Smooth muscle cell (in vitro differentiated cells): ENCODE measurements at regions not wholly inside any gene's neighbourhood (a gene's known extent, or its start where the extent isn't known, plus 50 kb on each side); places are given as distances from the start of the nearest gene placed in this dataset.

ENCODE experiments used
- DNase-seq: peaks from one replicate; lab custom pipeline; 2025; ENCODE audit not compliant: unreplicated experiment; lab: John Stamatoyannopoulos, UW
- H2AFZ ChIP-seq: fragments of 200-600 bp; sonication (generic); 2 replicates; pipeline ENCODE4 v1.6.0; 2016; ENCODE audit warnings: antibody characterized with exemption, low read depth, mild to moderate bottlenecking
- H3F3A ChIP-seq: fragments of 200-600 bp; sonication (generic); 2 replicates; pipeline ENCODE4 v1.6.0; 2017; ENCODE audit warnings: antibody characterized with exemption, low read depth
- H3K27ac ChIP-seq: fragments of 200-600 bp; sonication (generic); 2 replicates; pipeline ENCODE4 v1.5.1; 2016; ENCODE audit warnings: low read depth, mild to moderate bottlenecking
- H3K27me3 ChIP-seq: fragments of 200-600 bp; sonication (generic); 2 replicates; pipeline ENCODE4 v1.6.1; 2016; ENCODE audit warnings: low read depth, mild to moderate bottlenecking
- H3K36me3 ChIP-seq: fragments of 200-600 bp; sonication (generic); 2 replicates; pipeline ENCODE4 v1.5.1; 2016; ENCODE audit warnings: low read depth
- H3K4me1 ChIP-seq: fragments of 200-600 bp; sonication (generic); 2 replicates; pipeline ENCODE4 v1.5.1; 2016; ENCODE audit warnings: low read depth
- H3K4me2 ChIP-seq: fragments of 200-600 bp; sonication (generic); 2 replicates; pipeline ENCODE4 v1.6.0; 2016; ENCODE audit warnings: mild to moderate bottlenecking
- H3K4me3 ChIP-seq: fragments of 200-600 bp; sonication (generic); 2 replicates; pipeline ENCODE4 v1.5.1; 2016; ENCODE audit warnings: mild to moderate bottlenecking
- H3K79me2 ChIP-seq: fragments of 200-600 bp; sonication (generic); 2 replicates; pipeline ENCODE4 v1.6.0; 2016; ENCODE audit warnings: low read depth, mild to moderate bottlenecking
- H3K9ac ChIP-seq: fragments of 200-600 bp; sonication (generic); 2 replicates; pipeline ENCODE4 v1.6.0; 2016; ENCODE audit warnings: low read depth
- H3K9me3 ChIP-seq: fragments of 200-600 bp; sonication (generic); replicated peaks from 2 replicates; pipeline ENCODE4 v1.5.1; 2016; ENCODE audit warnings: low read depth
- H4K20me1 ChIP-seq: fragments of 200-600 bp; sonication (generic); 2 replicates; pipeline ENCODE4 v1.6.0; 2016; ENCODE audit warnings: low read depth
- WGBS: methylation state at CpG from one replicate; pipeline ENCODE4 v1.1.7; 2016; ENCODE audit warnings: low lambda C conversion rate; 5-methylcytosine and 5-hydroxymethylcytosine counted together
- TF ChIP-seq, protein P1 (sequence below): fragments of 200-600 bp; sonication (generic); IDR thresholded peaks from 2 replicates; pipeline ENCODE4 v1.5.1; 2017; ENCODE audit warnings: borderline replicate concordance, mild to moderate bottlenecking, antibody characterized with exemption; ENCODE audit not compliant: insufficient read depth, poor library complexity, severe bottlenecking

DNA sequence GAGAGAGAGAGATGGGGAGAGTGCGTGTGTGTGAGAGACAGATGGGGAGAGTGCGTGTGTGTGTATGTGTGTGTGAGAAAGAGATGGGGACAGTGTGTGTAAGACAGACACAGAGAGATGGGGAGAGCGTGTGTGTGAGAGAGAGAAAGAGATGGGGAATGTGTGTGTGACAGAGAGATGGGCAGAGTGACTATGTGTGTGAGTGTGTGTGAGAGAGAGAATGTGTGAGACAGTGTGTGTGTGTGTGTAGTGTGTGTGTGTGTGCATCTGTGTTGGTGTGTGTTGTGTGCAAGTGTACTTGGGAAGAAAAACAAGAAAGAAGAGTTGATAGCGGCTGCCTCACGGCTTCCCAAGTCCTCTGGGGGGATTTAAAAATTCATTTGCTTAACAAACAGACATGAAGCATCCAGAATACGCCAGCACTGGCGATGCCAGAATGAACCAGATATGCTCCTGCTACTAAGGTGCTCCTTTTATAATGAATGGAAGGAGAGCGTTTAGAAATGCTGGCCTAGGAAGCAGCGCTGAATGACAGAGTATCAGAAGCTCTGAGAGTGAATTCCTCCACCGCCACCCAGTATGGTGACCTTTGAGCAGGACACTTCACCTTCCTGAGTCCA lies 186.1 kb upstream of the TSC22D2 start:
- Histone ChIP-seq H3K27ac (no peak overlapping the region), H2AFZ (no peak overlapping the region), H3K4me3 (no peak overlapping the region), H3K9me3 (no peaks in the 10 kb centered on the region), H3K79me2 (no peaks in the 10 kb centered on the region), H4K20me1 (no peaks in the 10 kb centered on the region), H3K4me1 (peaks cover 6% of the 10 kb centered on the region), H3F3A (no peaks in the 10 kb centered on the region), H3K9ac (no peak overlapping the region), H3K27me3 (no peaks in the 10 kb centered on the region), H3K4me2 (no peak overlapping the region), H3K36me3 (no peaks in the 10 kb centered on the region)
- no peak for DNase-seq
- WGBS = 89% methylated on average over 10 of the region's 10 CpGs
- TF ChIP-seq, protein P1, sequence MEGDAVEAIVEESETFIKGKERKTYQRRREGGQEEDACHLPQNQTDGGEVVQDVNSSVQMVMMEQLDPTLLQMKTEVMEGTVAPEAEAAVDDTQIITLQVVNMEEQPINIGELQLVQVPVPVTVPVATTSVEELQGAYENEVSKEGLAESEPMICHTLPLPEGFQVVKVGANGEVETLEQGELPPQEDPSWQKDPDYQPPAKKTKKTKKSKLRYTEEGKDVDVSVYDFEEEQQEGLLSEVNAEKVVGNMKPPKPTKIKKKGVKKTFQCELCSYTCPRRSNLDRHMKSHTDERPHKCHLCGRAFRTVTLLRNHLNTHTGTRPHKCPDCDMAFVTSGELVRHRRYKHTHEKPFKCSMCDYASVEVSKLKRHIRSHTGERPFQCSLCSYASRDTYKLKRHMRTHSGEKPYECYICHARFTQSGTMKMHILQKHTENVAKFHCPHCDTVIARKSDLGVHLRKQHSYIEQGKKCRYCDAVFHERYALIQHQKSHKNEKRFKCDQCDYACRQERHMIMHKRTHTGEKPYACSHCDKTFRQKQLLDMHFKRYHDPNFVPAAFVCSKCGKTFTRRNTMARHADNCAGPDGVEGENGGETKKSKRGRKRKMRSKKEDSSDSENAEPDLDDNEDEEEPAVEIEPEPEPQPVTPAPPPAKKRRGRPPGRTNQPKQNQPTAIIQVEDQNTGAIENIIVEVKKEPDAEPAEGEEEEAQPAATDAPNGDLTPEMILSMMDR = no peak

DNA sequence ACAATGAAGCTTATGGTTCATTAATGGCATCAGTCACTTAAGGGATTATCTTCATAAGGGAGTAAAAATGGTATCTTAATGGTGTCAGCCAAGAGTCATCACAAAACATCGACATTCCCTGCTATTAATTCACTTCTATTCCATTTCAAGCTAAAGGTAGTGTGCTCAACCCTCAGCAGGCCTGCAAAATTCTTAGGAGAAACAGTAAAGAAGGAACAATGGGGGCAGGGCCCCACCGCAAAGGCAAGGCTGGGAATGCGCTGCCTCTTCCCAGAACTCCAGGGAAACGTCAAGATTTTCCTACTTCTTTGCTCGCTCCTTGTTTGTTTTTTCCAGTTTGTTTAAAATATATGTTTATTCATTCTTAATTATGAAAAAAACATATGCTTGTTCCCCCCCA lies 187.3 kb upstream of the TSC22D2 start:
- Histone ChIP-seq H3K4me3 (peak overlapping the region; percentile 64), H3K9ac (peak overlapping the region; percentile 28), H3K79me2 (no peaks in the 10 kb centered on the region), H2AFZ (peak overlapping the region; percentile 68), H3K9me3 (no peaks in the 10 kb centered on the region), H3F3A (peaks cover 3% of the 10 kb centered on the region), H4K20me1 (no peaks in the 10 kb centered on the region), H3K36me3 (no peaks in the 10 kb centered on the region), H3K27ac (no peak overlapping the region), H3K27me3 (no peaks in the 10 kb centered on the region), H3K4me1 (peaks cover 15% of the 10 kb centered on the region), H3K4me2 (peak overlapping the region; percentile 91)
- no peak for DNase-seq
- 8% methylated on average over 5 of the region's 5 CpGs for WGBS
- TF ChIP-seq, protein P1 = no peak

DNA sequence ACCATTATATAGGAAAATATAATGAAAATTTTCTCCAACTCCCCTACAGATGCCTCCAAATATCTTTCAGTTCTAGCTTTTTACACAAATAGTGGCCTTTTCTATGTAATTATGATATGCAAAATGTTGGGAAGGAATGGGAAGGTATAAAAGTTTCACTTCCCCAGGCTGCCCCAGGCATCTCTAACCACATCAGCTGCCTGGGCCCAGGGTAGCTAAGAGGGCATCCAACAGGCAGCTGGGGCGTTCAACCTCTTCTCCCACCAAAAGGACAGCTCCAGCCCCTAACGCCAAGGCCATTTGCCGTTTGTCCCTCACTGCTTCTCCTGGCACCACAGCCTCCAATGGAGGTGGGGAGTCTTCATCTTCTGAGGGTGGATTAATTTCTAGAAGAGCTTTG lies 188.1 kb upstream of the TSC22D2 start:
- Histone ChIP-seq H3K4me1 (peaks cover 20% of the 10 kb centered on the region), H3K36me3 (no peaks in the 10 kb centered on the region), H3K9ac (no peak overlapping the region), H3K4me3 (no peak overlapping the region), H3F3A (peaks cover 3% of the 10 kb centered on the region), H3K4me2 (no peak overlapping the region), H3K27me3 (no peaks in the 10 kb centered on the region), H4K20me1 (no peaks in the 10 kb centered on the region), H3K9me3 (no peaks in the 10 kb centered on the region), H2AFZ (no peak overlapping the region), H3K79me2 (no peaks in the 10 kb centered on the region), H3K27ac (no peak overlapping the region)
- no peak for DNase-seq
- TF ChIP-seq, protein P1 = no peak
- WGBS = 92% methylated on average over 3 of the region's 3 CpGs

DNA sequence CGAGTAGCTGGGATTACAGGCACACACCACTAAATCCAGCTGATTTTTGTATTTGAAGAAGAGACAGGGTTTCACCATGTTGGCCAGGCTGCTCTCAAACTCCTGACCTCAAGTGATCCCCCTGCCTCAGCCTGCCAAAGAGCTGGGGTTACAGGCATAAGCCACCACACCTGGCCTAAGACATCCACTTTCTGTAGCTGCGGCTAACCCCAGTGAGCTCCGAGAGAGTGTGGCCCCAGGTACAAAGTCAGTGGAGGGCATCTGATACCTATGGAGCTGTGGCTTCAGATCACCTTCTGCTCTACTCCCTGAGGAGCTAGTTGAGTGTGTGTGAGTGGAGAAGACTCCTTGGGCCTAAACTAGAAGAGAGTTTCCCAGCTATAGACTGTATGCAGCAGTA lies 189.3 kb upstream of the TSC22D2 start:
- peaks cover 20% of the 10 kb centered on the region for H3K4me1 ChIP-seq
- WGBS = 97% methylated on average over 3 of the region's 3 CpGs

More for the DNA sequence above, 189.3 kb upstream of the TSC22D2 start:
- Histone ChIP-seq H3F3A (peaks cover 3% of the 10 kb centered on the region), H4K20me1 (no peaks in the 10 kb centered on the region), H3K27ac (no peak overlapping the region), H2AFZ (no peak overlapping the region), H3K27me3 (no peaks in the 10 kb centered on the region), H3K4me3 (no peak overlapping the region), H3K9me3 (no peaks in the 10 kb centered on the region), H3K9ac (no peak overlapping the region), H3K36me3 (no peaks in the 10 kb centered on the region), H3K79me2 (no peaks in the 10 kb centered on the region), H3K4me2 (no peak overlapping the region)
- TF ChIP-seq, protein P1 = no peak
- no peak for DNase-seq
